Parathyroid adenoma (tissue), 2 donors: ENCODE measurements at regions not wholly inside any gene's neighbourhood (a gene's known extent, or its start where the extent isn't known, plus 50 kb on each side); places are given as distances from the start of the nearest gene placed in this dataset.

Experiments used
- H2AFZ ChIP-seq: fragments of 300-600 bp; sonication (generic); one replicate; pipeline ENCODE4 v1.7.0; 2017; ENCODE audit warnings: antibody characterized with exemption, mild to moderate bottlenecking
- H3K27ac ChIP-seq: fragments of 300-600 bp; sonication (generic); one replicate; pipeline ENCODE4 v1.7.0; 2017
- H3K27me3 ChIP-seq: fragments of 300-600 bp; sonication (generic); one replicate; pipeline ENCODE4 v1.7.0; 2017; ENCODE audit warnings: low read length; ENCODE audit not compliant: control insufficient read depth, insufficient read depth
- H3K36me3 ChIP-seq: fragments of 300-600 bp; sonication (generic); one replicate; pipeline ENCODE4 v1.7.0; 2017; ENCODE audit warnings: low read length; ENCODE audit not compliant: control insufficient read depth, insufficient read depth
- H3K4me1 ChIP-seq: fragments of 300-600 bp; sonication (generic); one replicate; pipeline ENCODE4 v1.7.0; 2017; ENCODE audit warnings: control low read depth
- H3K4me2 ChIP-seq: fragments of 300-600 bp; sonication (generic); one replicate; pipeline ENCODE4 v1.7.0; 2017; ENCODE audit warnings: low read length
- H3K4me3 ChIP-seq: fragments of 300-600 bp; sonication (generic); one replicate; pipeline ENCODE4 v1.7.0; 2017; ENCODE audit warnings: low read depth, low read length
- H3K79me2 ChIP-seq: fragments of 300-600 bp; sonication (generic); one replicate; pipeline ENCODE4 v1.7.0; 2017; ENCODE audit warnings: control low read depth
- H3K9ac ChIP-seq: fragments of 300-600 bp; sonication (generic); one replicate; pipeline ENCODE4 v1.7.0; 2017; ENCODE audit warnings: mild to moderate bottlenecking
- H3K9me3 ChIP-seq: fragments of 300-600 bp; sonication (generic); one replicate; pipeline ENCODE4 v1.7.0; 2017; ENCODE audit warnings: low read length; ENCODE audit not compliant: control insufficient read depth
- CTCF ChIP-seq: fragments of 300-600 bp; sonication (generic); IDR thresholded peaks from one replicate; pipeline ENCODE4 v1.7.0; 2017; ENCODE audit warnings: antibody characterized with exemption, mild to moderate bottlenecking
- donor health status: primary hyperparathyroidism.

- Histone ChIP-seq H3K27ac (no peak overlapping the region), H3K4me3 (no peak overlapping the region), H3K79me2 (no peaks in the 10 kb centered on the region), H3K27me3 (no peaks in the 10 kb centered on the region), H3K36me3 (no peaks in the 10 kb centered on the region), H3K9me3 (no peaks in the 10 kb centered on the region), H3K4me1 (no peaks in the 10 kb centered on the region), H3K9ac (no peak overlapping the region), H2AFZ (no peak overlapping the region), H3K4me2 (no peak overlapping the region)
- no peak for TF ChIP-seq CTCF
Measured at GRCh38 chr17:77577491-77577890, 381.0 kb upstream of the TNRC6C start.

DNA sequence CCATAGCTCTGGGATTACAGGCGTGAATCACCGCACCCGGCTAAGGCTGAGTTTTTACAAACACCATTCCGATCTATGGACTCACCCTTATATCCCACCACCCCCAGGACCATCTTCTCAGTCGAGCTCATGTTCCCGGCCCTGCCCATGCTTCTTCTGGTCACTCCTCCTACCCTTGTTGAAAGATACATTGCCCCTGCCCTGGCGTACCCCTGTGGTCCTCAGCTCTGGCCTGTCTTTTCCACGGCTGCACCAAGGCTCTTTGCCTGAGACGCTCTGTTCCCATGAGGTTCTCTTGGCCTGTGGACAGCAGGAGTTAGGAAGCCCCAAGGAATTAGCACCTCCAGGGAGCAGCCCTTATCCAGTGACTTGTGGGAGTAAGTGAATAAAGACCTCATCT lies 379.4 kb upstream of the TNRC6C start:
- Histone ChIP-seq H3K4me1 (no peaks in the 10 kb centered on the region), H3K27me3 (no peaks in the 10 kb centered on the region), H3K9ac (no peak overlapping the region), H3K4me2 (no peak overlapping the region), H2AFZ (no peak overlapping the region), H3K36me3 (no peaks in the 10 kb centered on the region), H3K79me2 (no peaks in the 10 kb centered on the region), H3K27ac (no peak overlapping the region), H3K4me3 (no peak overlapping the region), H3K9me3 (no peaks in the 10 kb centered on the region)
- TF ChIP-seq CTCF, result no peak

DNA sequence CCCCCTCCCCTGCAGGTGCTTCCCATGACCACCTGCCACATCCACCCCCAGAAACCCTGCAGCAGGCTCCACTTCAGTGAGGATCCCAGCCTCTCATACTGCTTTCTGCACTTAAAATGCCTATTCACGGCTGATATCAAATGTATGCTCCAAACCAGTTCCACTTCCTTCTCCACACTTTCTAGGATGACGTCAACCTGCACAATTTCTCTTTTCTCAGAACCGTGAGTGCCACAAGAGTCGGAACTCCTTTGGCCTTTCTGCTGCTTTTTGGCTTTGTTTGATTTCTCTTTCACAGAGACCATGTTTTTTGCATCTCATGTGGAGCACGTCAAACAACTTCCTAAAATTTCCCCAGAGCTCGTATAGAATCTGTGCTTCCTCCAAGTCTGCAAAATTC lies 378.8 kb upstream of the TNRC6C start:
- H3K9me3 ChIP-seq, result no peaks in the 10 kb centered on the region
- TF ChIP-seq CTCF, result no peak
- no peak overlapping the region for H3K4me3 ChIP-seq
- H3K9ac ChIP-seq, result no peak overlapping the region
- no peaks in the 10 kb centered on the region for H3K4me1 ChIP-seq
- no peak overlapping the region for H3K27ac ChIP-seq
- H3K4me2 ChIP-seq, result no peak overlapping the region
- no peaks in the 10 kb centered on the region for H3K27me3 ChIP-seq
- H2AFZ ChIP-seq, result no peak overlapping the region
- no peaks in the 10 kb centered on the region for H3K79me2 ChIP-seq
- H3K36me3 ChIP-seq, result no peaks in the 10 kb centered on the region

DNA sequence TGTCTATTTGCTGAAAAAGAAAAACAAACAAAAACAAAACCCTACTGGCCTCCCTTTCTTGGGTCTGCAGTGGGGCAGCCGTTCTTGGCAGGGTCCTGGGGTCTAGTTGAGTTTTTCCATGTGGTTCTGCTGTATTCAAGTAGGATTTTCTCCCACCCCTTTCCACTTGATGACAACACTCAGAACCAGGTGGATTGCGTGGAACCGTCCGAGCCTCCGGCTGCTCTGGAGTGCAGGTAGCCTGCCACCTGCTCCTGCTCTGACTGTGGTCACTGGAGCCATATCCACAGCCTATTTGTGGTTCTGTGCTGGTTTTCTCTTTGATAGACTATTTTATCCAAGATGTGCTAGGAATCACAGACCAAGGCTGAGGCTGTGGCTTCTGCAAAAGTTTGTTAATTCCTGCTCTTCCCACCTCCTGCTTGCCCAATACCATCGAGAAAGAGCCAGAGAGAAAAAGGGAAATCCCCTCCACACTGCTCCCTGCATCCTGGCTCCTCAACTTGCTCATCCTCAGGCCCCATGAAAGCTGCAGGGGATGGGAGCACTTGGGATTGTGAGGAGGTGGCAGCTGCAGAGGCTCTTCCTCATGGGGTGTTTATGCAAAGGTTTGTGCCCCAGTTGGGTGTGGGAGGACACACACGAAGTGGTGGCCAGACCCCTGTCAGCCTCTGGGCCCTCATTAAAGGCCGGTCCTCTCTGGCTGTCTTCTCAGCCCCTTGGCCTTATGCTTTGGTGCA lies 377.8 kb upstream of the TNRC6C start:
- no peak overlapping the region for H3K27ac ChIP-seq
- no peaks in the 10 kb centered on the region for H3K36me3 ChIP-seq
- H2AFZ ChIP-seq, result no peak overlapping the region
- no peaks in the 10 kb centered on the region for H3K9me3 ChIP-seq
- H3K79me2 ChIP-seq, result no peaks in the 10 kb centered on the region
- H3K9ac ChIP-seq, result no peak overlapping the region
- no peaks in the 10 kb centered on the region for H3K27me3 ChIP-seq
- TF ChIP-seq CTCF, result no peak
- H3K4me3 ChIP-seq, result no peak overlapping the region
- no peak overlapping the region for H3K4me2 ChIP-seq
- H3K4me1 ChIP-seq, result no peaks in the 10 kb centered on the region

DNA sequence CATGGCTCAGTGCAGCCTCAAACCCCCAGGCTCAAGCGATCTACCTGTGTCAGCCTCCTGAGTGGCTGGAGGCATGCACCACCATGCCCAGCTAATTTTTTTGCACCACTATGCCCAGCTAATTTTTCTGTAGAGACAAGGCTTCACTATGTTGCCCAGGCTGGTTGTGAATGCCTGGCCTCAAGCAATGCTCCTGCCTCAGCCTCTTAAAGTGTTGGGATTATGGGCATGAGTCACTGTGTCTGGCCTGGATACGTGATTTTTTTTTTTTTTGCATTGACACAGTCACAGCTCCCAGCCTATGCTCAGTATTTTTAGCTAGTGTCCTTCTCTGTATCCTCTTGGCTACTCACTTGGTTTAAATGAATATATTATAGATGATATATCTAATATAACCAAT lies 377.0 kb upstream of the TNRC6C start:
- Histone ChIP-seq H3K36me3 (no peaks in the 10 kb centered on the region), H3K79me2 (no peaks in the 10 kb centered on the region), H3K9me3 (no peaks in the 10 kb centered on the region), H3K27ac (no peak overlapping the region), H3K4me3 (no peak overlapping the region), H3K4me1 (no peaks in the 10 kb centered on the region), H3K9ac (no peak overlapping the region), H3K4me2 (no peak overlapping the region), H2AFZ (no peak overlapping the region), H3K27me3 (no peaks in the 10 kb centered on the region)
- TF ChIP-seq CTCF, result no peak
